ENCODE measurements at regions not wholly inside any gene's neighbourhood (a gene's known extent, or its start where the extent isn't known, plus 50 kb on each side); places are given as distances from the start of the nearest gene placed in this dataset.

GRCh38 chr10:59079386-59080226, 96.8 kb upstream of the PHYHIPL start:
- no peaks in the 10 kb centered on the region for H3K36me3 ChIP-seq (ENCODE audit: low read depth)
- ATAC-seq: no peak
- H3K4me3 ChIP-seq: no peak overlapping the region
- no peak for DNase-seq
- H3K9me3 ChIP-seq: no peaks in the 10 kb centered on the region
- TF ChIP-seq CTCF (IDR thresholded peaks at IDR 0.05): no peak
- H3K4me1 ChIP-seq (ENCODE audit: low read depth): no peaks in the 10 kb centered on the region
- intact Hi-C loops (cut with DNase I, micrococcal nuclease): no loop called here

GRCh38 chr10:59082249-59082648, 94.2 kb upstream of the PHYHIPL start:
- ATAC-seq (no peak), DNase-seq (no peak)
- TF ChIP-seq CTCF (IDR thresholded peaks at IDR 0.05): no peak
- H3K4me1 ChIP-seq (ENCODE audit: low read depth): no peaks in the 10 kb centered on the region
- H3K36me3 ChIP-seq (ENCODE audit: low read depth): no peaks in the 10 kb centered on the region
- H3K4me3 ChIP-seq: no peak overlapping the region
- H3K9me3 ChIP-seq: no peaks in the 10 kb centered on the region
- intact Hi-C loops (cut with DNase I, micrococcal nuclease): no loop called here

GRCh38 chr10:59085054-59085453, 91.4 kb upstream of the PHYHIPL start:
- Histone ChIP-seq H3K4me3 (no peak overlapping the region), H3K36me3 (ENCODE audit: low read depth) (no peaks in the 10 kb centered on the region), H3K9me3 (no peaks in the 10 kb centered on the region), H3K4me1 (ENCODE audit: low read depth) (no peaks in the 10 kb centered on the region)
- DNase-seq: no peak
- ATAC-seq: no peak
- no peak for TF ChIP-seq CTCF (IDR thresholded peaks at IDR 0.05)
- intact Hi-C loops (cut with DNase I, micrococcal nuclease): no loop called here

- Histone ChIP-seq H3K36me3 (ENCODE audit: low read depth) (no peaks in the 10 kb centered on the region), H3K4me3 (no peak overlapping the region), H3K4me1 (ENCODE audit: low read depth) (no peaks in the 10 kb centered on the region), H3K9me3 (no peaks in the 10 kb centered on the region)
- intact Hi-C loops (cut with DNase I, micrococcal nuclease): no loop called here
- ATAC-seq (no peak), DNase-seq (no peak)
- TF ChIP-seq CTCF (IDR thresholded peaks at IDR 0.05): no peak
These were observed 90.5 kb upstream of the PHYHIPL start for GRCh38 chr10:59085711-59086502.

- no peak for TF ChIP-seq CTCF (IDR thresholded peaks at IDR 0.05)
These were observed 89.0 kb upstream of the PHYHIPL start for GRCh38 chr10:59087486-59087885.

More at GRCh38 chr10:59087486-59087885, 89.0 kb upstream of the PHYHIPL start:
- Histone ChIP-seq H3K36me3 (ENCODE audit: low read depth) (no peaks in the 10 kb centered on the region), H3K4me1 (ENCODE audit: low read depth) (no peaks in the 10 kb centered on the region), H3K4me3 (no peak overlapping the region), H3K9me3 (no peaks in the 10 kb centered on the region)
- DNase-seq (no peak), ATAC-seq (no peak)
- intact Hi-C loops (cut with DNase I, micrococcal nuclease): no loop called here
